MM.1S (cell line): ENCODE measurements at regions not wholly inside any gene's neighbourhood (a gene's known extent, or its start where the extent isn't known, plus 50 kb on each side); places are given as distances from the start of the nearest gene placed in this dataset.

ENCODE experiments used
- EZH2 ChIP-seq: fragments of 300-600 bp; sonication (generic); optimal IDR thresholded peaks from 2 replicates; pipeline ENCODE3; 2017; ENCODE audit warnings: low read depth, mild to moderate bottlenecking, antibody characterized with exemption, low read length, mixed read lengths
- TF ChIP-seq, protein P1 (sequence below): fragments of 300-600 bp; sonication (generic); IDR thresholded peaks from 2 replicates; pipeline ENCODE4 v1.5.1; 2016; ENCODE audit warnings: antibody characterized with exemption, low read length, mixed read lengths

DNA sequence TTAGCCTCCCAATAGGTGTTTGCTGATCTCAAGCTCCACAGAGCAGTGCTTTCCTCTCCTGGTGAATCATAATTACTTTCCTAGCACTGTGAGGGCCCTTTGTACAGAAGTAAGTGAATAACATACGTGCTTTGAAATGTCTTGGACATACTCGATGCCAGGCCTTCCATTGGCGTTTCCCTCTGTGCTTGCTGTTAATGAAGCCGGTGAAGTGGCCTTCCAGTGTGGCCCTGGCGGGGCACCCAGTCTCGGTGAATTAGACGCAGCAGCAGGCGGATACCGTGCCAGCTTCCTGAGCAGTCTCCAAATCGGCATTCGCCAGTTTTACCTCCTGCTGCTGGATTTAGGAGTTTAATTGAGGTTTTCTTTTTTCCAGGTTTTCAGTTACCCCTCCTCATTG lies 132.3 kb downstream of the HMX1 start:
- TF ChIP-seq, protein P1, sequence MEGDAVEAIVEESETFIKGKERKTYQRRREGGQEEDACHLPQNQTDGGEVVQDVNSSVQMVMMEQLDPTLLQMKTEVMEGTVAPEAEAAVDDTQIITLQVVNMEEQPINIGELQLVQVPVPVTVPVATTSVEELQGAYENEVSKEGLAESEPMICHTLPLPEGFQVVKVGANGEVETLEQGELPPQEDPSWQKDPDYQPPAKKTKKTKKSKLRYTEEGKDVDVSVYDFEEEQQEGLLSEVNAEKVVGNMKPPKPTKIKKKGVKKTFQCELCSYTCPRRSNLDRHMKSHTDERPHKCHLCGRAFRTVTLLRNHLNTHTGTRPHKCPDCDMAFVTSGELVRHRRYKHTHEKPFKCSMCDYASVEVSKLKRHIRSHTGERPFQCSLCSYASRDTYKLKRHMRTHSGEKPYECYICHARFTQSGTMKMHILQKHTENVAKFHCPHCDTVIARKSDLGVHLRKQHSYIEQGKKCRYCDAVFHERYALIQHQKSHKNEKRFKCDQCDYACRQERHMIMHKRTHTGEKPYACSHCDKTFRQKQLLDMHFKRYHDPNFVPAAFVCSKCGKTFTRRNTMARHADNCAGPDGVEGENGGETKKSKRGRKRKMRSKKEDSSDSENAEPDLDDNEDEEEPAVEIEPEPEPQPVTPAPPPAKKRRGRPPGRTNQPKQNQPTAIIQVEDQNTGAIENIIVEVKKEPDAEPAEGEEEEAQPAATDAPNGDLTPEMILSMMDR = no peak
- no peak for TF ChIP-seq EZH2
